Mesothelial cell of epicardium (in vitro differentiated cells): ENCODE measurements at regions not wholly inside any gene's neighbourhood (a gene's known extent, or its start where the extent isn't known, plus 50 kb on each side); places are given as distances from the start of the nearest gene placed in this dataset.

Source experiments
- DNase-seq, 2 experiments: peaks; one replicate each; pipeline ENCODE4 v3.0.0; 2021; ENCODE audit warnings: low spot score in 2 of 2; ENCODE audit not compliant: unreplicated experiment in 2 of 2
- H3K27ac Mint-ChIP-seq: 2 replicates; pipeline ENCODE4 v1.8.0; 2021; ENCODE audit warnings: mixed read lengths
- H3K27me3 Mint-ChIP-seq: 2 replicates; pipeline ENCODE4 v1.8.0; 2021; ENCODE audit warnings: low read depth, mixed read lengths
- H3K36me3 Mint-ChIP-seq: 2 replicates; pipeline ENCODE4 v1.8.0; 2021; ENCODE audit warnings: mixed read lengths
- H3K4me1 Mint-ChIP-seq: 2 replicates; pipeline ENCODE4 v1.8.0; 2021; ENCODE audit warnings: mixed read lengths
- H3K4me3 Mint-ChIP-seq: 2 replicates; pipeline ENCODE4 v1.8.0; 2021; ENCODE audit warnings: mild to moderate bottlenecking, moderate library complexity, mixed read lengths
- H3K9me3 Mint-ChIP-seq: 2 replicates; pipeline ENCODE4 v1.8.0; 2021; ENCODE audit warnings: mixed read lengths
- TF ChIP-seq, protein P1 (sequence below): fragments of 200-600 bp; sonication (generic); IDR thresholded peaks from one replicate; pipeline ENCODE4 v1.5.0; 2021; ENCODE audit warnings: antibody characterized with exemption; ENCODE audit not compliant: unreplicated experiment

- H3K4me1 Mint-ChIP-seq, result peaks cover 7% of the 10 kb centered on the region
- TF ChIP-seq, protein P1, sequence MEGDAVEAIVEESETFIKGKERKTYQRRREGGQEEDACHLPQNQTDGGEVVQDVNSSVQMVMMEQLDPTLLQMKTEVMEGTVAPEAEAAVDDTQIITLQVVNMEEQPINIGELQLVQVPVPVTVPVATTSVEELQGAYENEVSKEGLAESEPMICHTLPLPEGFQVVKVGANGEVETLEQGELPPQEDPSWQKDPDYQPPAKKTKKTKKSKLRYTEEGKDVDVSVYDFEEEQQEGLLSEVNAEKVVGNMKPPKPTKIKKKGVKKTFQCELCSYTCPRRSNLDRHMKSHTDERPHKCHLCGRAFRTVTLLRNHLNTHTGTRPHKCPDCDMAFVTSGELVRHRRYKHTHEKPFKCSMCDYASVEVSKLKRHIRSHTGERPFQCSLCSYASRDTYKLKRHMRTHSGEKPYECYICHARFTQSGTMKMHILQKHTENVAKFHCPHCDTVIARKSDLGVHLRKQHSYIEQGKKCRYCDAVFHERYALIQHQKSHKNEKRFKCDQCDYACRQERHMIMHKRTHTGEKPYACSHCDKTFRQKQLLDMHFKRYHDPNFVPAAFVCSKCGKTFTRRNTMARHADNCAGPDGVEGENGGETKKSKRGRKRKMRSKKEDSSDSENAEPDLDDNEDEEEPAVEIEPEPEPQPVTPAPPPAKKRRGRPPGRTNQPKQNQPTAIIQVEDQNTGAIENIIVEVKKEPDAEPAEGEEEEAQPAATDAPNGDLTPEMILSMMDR, result no peak
- H3K36me3 Mint-ChIP-seq, result no peaks in the 10 kb centered on the region
- H3K4me3 Mint-ChIP-seq, result no peak overlapping the region
- H3K27me3 Mint-ChIP-seq, result no peaks in the 10 kb centered on the region
- no peaks in the 10 kb centered on the region for H3K9me3 Mint-ChIP-seq
- no peak overlapping the region for H3K27ac Mint-ChIP-seq
- no peak for DNase-seq
Measured at GRCh38 chr9:79469164-79469563, 102.6 kb upstream of the TLE4 start.

DNA sequence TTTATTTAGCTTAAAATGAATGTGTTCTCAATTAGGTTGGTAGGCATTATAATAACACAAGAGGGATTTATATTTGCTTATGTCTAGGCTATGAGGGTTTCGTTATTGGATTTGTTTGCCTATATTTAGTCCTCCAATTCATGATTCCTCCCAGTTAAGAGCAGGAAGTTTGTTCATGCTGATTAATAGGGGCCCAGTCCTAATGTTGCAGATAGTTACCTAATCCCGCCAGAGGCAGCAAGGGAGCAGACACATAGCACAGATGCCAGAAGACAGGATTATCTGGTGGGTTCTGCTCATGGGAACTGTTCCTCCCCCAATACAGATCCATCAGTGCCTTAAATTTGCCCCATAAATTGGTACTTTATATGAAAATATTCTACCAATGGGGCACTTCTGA, 100.8 kb upstream of the TLE4 start:
- H3K27ac Mint-ChIP-seq, result no peak overlapping the region
- H3K9me3 Mint-ChIP-seq, result no peaks in the 10 kb centered on the region
- H3K27me3 Mint-ChIP-seq, result no peaks in the 10 kb centered on the region
- no peak overlapping the region for H3K4me3 Mint-ChIP-seq
- DNase-seq, result no peak
- TF ChIP-seq, protein P1, result no peak
- no peaks in the 10 kb centered on the region for H3K36me3 Mint-ChIP-seq
- H3K4me1 Mint-ChIP-seq, result peaks cover 7% of the 10 kb centered on the region

GRCh38 chr9:79471580-79472543, 99.9 kb upstream of the TLE4 start:
- no peaks in the 10 kb centered on the region for H3K9me3 Mint-ChIP-seq
- no peak overlapping the region for H3K27ac Mint-ChIP-seq
- H3K4me1 Mint-ChIP-seq, result peaks cover 7% of the 10 kb centered on the region
- no peaks in the 10 kb centered on the region for H3K27me3 Mint-ChIP-seq
- no peaks in the 10 kb centered on the region for H3K36me3 Mint-ChIP-seq
- DNase-seq, result no peak
- H3K4me3 Mint-ChIP-seq, result no peak overlapping the region
- TF ChIP-seq, protein P1, result no peak

GRCh38 chr9:79473704-79474103, 98.1 kb upstream of the TLE4 start:
- no peak overlapping the region for H3K27ac Mint-ChIP-seq
- no peaks in the 10 kb centered on the region for H3K9me3 Mint-ChIP-seq
- H3K4me3 Mint-ChIP-seq, result no peak overlapping the region
- no peak for DNase-seq
- H3K36me3 Mint-ChIP-seq, result no peaks in the 10 kb centered on the region
- no peaks in the 10 kb centered on the region for H3K27me3 Mint-ChIP-seq
- TF ChIP-seq, protein P1, result no peak
- H3K4me1 Mint-ChIP-seq, result peaks cover 15% of the 10 kb centered on the region

DNA sequence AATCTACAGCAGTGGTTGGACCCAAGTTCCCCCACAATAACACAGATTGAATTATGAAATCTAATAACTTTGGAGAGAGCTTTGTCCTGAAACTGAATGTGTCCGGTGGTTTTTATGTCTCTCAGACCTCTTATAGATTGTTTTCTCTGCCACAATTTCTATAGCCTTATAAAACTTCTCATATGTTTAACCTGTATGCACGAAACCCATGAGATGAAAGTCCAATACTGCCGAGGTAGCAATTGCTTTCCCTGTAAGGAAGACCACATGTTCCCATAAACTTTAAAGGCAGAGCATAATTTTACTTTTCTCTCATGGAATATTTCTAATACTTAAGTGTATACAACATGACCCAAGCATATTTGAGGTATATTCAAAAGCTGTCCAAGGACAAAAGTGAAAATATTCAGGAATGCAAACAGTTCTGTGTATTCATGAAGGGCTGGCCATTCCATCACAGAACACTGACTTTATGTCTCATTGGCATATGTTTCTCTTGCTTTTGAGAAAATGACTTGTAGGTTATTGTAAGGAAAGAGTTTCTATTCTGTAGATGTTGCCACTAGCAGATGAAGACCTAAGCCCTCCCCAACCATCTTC, 94.4 kb upstream of the TLE4 start:
- Mint-ChIP-seq H3K36me3 (no peaks in the 10 kb centered on the region), H3K4me3 (no peak overlapping the region), H3K9me3 (no peaks in the 10 kb centered on the region), H3K27ac (no peak overlapping the region), H3K27me3 (no peaks in the 10 kb centered on the region), H3K4me1 (peaks cover 14% of the 10 kb centered on the region)
- TF ChIP-seq, protein P1, result no peak
- no peak for DNase-seq
